ENCODE measurements at regions not wholly inside any gene's neighbourhood (a gene's known extent, or its start where the extent isn't known, plus 50 kb on each side); places are given as distances from the start of the nearest gene placed in this dataset.
"Not testable (repeated sequence)": the region's sequence is repeated elsewhere in the genome, so short reads cannot be mapped to it uniquely, and the experiment has no call there.

- TF ChIP-seq EZH2phosphoT487 (IDR thresholded peaks at IDR 0.05; ENCODE audit: borderline replicate concordance, low read length); CTCF (IDR thresholded peaks at IDR 0.05; ENCODE audit: low read depth, low read length, poor library complexity, severe bottlenecking): not testable (repeated sequence)
These were observed 55.4 kb upstream of the CSNK1E start for GRCh38 chr22:38372665-38373064.
